SK-N-SH (cell line): ENCODE measurements at regions not wholly inside any gene's neighbourhood (a gene's known extent, or its start where the extent isn't known, plus 50 kb on each side); places are given as distances from the start of the nearest gene placed in this dataset.

Experiments used
- EP300 ChIP-seq, 2 experiments: IDR thresholded peaks; 2 replicates each; pipeline versions ENCODE4 v1.4.0 to v1.6.1; 2012; ENCODE audit warnings: borderline replicate concordance in 1 of 2, low read depth in 1 of 2, low read length in 1 of 2
- EZH2phosphoT487 ChIP-seq: fragments of 200-600 bp; sonication (generic); IDR thresholded peaks from 2 replicates; pipeline ENCODE4 v1.6.1; 2017; ENCODE audit warnings: low read depth, mixed run types, mild to moderate bottlenecking, antibody characterized with exemption, moderate library complexity, borderline replicate concordance
- MXI1 ChIP-seq: IDR thresholded peaks from 2 replicates; pipeline ENCODE4 v1.6.1; 2012; ENCODE audit warnings: mild to moderate bottlenecking, low read depth, low read length, improper control_type of control experiment
- POLR2AphosphoS5 ChIP-seq: IDR thresholded peaks from 2 replicates; pipeline ENCODE4 v1.6.1; 2012; ENCODE audit warnings: low read depth, low read length
- RAD21 ChIP-seq: IDR thresholded peaks from 2 replicates; pipeline ENCODE4 v1.6.1; 2012; ENCODE audit warnings: mild to moderate bottlenecking, low read length
- RCOR1 ChIP-seq: fragments of 150-350 bp; IDR thresholded peaks from 2 replicates; pipeline ENCODE4 v1.6.1; 2017; ENCODE audit warnings: antibody characterized with exemption, low read length
- TEAD4 ChIP-seq: IDR thresholded peaks from 2 replicates; pipeline ENCODE4 v1.4.0; 2012; ENCODE audit warnings: mild to moderate bottlenecking, borderline replicate concordance; ENCODE audit not compliant: insufficient read depth
- TF ChIP-seq, protein P1 (sequence below): fragments of 200-600 bp; sonication (generic); IDR thresholded peaks from 2 replicates; pipeline ENCODE4 v1.6.1; 2017; ENCODE audit warnings: antibody characterized with exemption, mild to moderate bottlenecking, moderate library complexity
- TF ChIP-seq, protein P2 (sequence below): IDR thresholded peaks from 2 replicates; pipeline ENCODE4; 2012
- TF ChIP-seq, protein P3 (sequence below): IDR thresholded peaks from 2 replicates; pipeline ENCODE4 v1.6.1; 2012; ENCODE audit warnings: mild to moderate bottlenecking, low read depth, low read length, moderate library complexity

DNA sequence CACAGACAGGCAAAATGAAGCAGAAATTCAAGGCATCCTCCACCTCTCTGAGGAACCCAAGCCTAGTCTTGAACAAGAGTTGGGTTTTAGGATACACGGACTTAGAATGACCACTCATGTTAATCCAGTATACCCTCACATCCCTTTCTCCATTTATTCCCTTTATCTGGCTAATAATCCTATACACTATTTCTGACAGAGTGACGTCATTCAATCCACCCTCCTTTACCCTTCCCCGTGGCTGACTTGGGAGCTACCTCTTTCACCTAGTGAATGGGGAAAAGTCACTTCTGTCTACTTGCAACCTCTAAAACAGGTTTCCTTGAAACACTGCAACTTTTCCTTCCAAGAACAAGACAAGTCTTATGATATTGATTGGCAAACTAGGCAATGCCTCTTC, 52.8 kb upstream of the PARVA start:
- TF ChIP-seq EZH2phosphoT487 (no peak), TEAD4 (no peak), RAD21 (no peak), RCOR1 (no peak), MXI1 (no peak), POLR2AphosphoS5 (no peak), EP300 (IDR thresholded peaks at IDR 0.05; ENCODE audit: borderline replicate concordance in 1 of 2, low read depth in 1 of 2, low read length in 1 of 2) (no peak)
- TF ChIP-seq, protein P1, sequence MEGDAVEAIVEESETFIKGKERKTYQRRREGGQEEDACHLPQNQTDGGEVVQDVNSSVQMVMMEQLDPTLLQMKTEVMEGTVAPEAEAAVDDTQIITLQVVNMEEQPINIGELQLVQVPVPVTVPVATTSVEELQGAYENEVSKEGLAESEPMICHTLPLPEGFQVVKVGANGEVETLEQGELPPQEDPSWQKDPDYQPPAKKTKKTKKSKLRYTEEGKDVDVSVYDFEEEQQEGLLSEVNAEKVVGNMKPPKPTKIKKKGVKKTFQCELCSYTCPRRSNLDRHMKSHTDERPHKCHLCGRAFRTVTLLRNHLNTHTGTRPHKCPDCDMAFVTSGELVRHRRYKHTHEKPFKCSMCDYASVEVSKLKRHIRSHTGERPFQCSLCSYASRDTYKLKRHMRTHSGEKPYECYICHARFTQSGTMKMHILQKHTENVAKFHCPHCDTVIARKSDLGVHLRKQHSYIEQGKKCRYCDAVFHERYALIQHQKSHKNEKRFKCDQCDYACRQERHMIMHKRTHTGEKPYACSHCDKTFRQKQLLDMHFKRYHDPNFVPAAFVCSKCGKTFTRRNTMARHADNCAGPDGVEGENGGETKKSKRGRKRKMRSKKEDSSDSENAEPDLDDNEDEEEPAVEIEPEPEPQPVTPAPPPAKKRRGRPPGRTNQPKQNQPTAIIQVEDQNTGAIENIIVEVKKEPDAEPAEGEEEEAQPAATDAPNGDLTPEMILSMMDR: no peak
- TF ChIP-seq, protein P2, sequence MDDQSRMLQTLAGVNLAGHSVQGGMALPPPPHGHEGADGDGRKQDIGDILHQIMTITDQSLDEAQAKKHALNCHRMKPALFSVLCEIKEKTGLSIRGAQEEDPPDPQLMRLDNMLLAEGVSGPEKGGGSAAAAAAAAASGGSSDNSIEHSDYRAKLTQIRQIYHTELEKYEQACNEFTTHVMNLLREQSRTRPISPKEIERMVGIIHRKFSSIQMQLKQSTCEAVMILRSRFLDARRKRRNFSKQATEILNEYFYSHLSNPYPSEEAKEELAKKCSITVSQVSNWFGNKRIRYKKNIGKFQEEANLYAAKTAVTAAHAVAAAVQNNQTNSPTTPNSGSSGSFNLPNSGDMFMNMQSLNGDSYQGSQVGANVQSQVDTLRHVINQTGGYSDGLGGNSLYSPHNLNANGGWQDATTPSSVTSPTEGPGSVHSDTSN: no peak
- TF ChIP-seq, protein P3, sequence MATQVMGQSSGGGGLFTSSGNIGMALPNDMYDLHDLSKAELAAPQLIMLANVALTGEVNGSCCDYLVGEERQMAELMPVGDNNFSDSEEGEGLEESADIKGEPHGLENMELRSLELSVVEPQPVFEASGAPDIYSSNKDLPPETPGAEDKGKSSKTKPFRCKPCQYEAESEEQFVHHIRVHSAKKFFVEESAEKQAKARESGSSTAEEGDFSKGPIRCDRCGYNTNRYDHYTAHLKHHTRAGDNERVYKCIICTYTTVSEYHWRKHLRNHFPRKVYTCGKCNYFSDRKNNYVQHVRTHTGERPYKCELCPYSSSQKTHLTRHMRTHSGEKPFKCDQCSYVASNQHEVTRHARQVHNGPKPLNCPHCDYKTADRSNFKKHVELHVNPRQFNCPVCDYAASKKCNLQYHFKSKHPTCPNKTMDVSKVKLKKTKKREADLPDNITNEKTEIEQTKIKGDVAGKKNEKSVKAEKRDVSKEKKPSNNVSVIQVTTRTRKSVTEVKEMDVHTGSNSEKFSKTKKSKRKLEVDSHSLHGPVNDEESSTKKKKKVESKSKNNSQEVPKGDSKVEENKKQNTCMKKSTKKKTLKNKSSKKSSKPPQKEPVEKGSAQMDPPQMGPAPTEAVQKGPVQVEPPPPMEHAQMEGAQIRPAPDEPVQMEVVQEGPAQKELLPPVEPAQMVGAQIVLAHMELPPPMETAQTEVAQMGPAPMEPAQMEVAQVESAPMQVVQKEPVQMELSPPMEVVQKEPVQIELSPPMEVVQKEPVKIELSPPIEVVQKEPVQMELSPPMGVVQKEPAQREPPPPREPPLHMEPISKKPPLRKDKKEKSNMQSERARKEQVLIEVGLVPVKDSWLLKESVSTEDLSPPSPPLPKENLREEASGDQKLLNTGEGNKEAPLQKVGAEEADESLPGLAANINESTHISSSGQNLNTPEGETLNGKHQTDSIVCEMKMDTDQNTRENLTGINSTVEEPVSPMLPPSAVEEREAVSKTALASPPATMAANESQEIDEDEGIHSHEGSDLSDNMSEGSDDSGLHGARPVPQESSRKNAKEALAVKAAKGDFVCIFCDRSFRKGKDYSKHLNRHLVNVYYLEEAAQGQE: no peak
